OCI-LY7 (cell line): ENCODE measurements at regions not wholly inside any gene's neighbourhood (a gene's known extent, or its start where the extent isn't known, plus 50 kb on each side); places are given as distances from the start of the nearest gene placed in this dataset.

Experiments
- EZH2phosphoT487 ChIP-seq: fragments of 200-600 bp; sonication (generic); IDR thresholded peaks from 2 replicates; pipeline ENCODE4 v1.6.1; 2018; ENCODE audit warnings: low read depth, borderline replicate concordance, mild to moderate bottlenecking, mixed run types, antibody characterized with exemption, low read length, moderate library complexity, mixed read lengths
- TF ChIP-seq, protein P1 (sequence below): fragments of 200-600 bp; sonication (generic); conservative IDR thresholded peaks from 2 replicates; pipeline ENCODE4 v1.5.1; 2014; ENCODE audit warnings: mild to moderate bottlenecking, antibody characterized with exemption, low read length, moderate library complexity, mixed read lengths

DNA sequence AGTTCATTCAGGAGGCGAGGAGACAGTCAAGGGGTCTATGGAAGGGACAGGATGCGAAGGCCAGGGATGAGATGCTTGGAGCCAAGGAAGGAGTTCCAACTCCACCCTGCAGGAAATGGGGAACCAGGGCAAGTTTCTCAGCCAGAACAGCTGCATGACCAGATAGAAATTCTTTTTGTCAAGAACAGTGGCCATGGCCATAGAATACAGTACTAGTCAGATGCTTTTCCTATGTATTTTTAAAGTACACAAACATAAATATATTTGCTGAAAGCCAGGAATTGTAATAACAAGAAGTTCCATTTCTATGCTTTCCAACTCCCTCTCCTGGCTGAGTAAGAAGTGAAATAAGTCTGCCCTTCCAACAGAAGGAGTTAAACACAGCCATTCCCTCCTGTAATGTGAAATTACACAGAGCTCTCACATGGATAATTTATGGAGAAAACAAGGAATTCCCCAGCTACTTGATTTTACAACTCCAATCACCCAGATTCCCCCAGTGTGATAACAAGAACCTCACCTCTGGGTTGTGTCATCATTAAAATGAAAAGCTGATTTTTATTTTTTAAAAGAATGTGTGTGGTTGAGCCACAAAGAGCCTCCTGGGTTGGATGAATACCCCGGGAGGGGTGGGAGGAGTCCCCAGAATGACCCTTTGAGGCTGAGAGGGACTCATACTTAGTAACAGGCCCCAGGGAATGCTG is 124.6 kb upstream of the ARHGEF3 start:
- TF ChIP-seq, protein P1, sequence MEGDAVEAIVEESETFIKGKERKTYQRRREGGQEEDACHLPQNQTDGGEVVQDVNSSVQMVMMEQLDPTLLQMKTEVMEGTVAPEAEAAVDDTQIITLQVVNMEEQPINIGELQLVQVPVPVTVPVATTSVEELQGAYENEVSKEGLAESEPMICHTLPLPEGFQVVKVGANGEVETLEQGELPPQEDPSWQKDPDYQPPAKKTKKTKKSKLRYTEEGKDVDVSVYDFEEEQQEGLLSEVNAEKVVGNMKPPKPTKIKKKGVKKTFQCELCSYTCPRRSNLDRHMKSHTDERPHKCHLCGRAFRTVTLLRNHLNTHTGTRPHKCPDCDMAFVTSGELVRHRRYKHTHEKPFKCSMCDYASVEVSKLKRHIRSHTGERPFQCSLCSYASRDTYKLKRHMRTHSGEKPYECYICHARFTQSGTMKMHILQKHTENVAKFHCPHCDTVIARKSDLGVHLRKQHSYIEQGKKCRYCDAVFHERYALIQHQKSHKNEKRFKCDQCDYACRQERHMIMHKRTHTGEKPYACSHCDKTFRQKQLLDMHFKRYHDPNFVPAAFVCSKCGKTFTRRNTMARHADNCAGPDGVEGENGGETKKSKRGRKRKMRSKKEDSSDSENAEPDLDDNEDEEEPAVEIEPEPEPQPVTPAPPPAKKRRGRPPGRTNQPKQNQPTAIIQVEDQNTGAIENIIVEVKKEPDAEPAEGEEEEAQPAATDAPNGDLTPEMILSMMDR: no peak
- no peak for TF ChIP-seq EZH2phosphoT487
